ENCODE measurements at regions not wholly inside any gene's neighbourhood (a gene's known extent, or its start where the extent isn't known, plus 50 kb on each side); places are given as distances from the start of the nearest gene placed in this dataset.

GRCh38 chr15:36469311-36469966 is 110.0 kb upstream of the CDIN1 start (continued):
- TF ChIP-seq TSHZ1 (CRISPR knock-in tag; IDR thresholded peaks at IDR 0.05) (no peak), STAT5B (CRISPR knock-in tag; IDR thresholded peaks at IDR 0.05) (no peak), EZH2 (IDR thresholded peaks at IDR 0.05; ENCODE audit: borderline replicate concordance, low read depth, low read length) (no peak), PCBP1 (IDR thresholded peaks at IDR 0.05; ENCODE audit: low read depth, low read length, poor library complexity, severe bottlenecking) (no peak), MLX (CRISPR knock-in tag; conservative IDR thresholded peaks at IDR 0.05) (no peak), CEBPB (tag; IDR thresholded peaks at IDR 0.05) (no peak), CBFA2T3 (IDR thresholded peaks at IDR 0.05) (no peak), CCNT2 (IDR thresholded peaks at IDR 0.05; ENCODE audit: borderline replicate concordance, extremely low read depth, insufficient read length, low read depth, low read length) (no peak)
